NCI-H69 (cell line): ENCODE measurements at regions not wholly inside any gene's neighbourhood (a gene's known extent, or its start where the extent isn't known, plus 50 kb on each side); places are given as distances from the start of the nearest gene placed in this dataset.

Source experiments
- DNase-seq: peaks from one replicate; lab custom pipeline; 2025; lab: John Stamatoyannopoulos, UW

DNA sequence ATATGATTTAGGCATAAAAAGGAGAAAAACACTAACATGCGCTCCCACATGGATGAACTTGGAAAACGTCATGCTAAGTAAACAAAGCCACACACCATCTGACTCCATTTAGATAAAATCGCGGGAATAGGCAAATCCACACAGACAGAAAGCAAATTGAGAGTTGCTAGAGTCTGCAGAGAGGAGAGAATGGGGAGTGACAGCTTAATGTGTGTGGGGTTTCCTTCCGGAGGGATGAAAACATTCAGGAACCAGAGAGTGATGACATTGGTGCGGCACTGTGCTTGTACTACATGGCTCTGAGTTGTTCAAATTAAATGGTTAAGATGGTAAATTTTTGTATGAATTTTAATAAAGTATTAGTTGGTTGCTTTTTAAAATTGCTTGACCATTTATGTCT, 482.9 kb upstream of the AKR1E2 start:
- DNase-seq, result no peak

DNA sequence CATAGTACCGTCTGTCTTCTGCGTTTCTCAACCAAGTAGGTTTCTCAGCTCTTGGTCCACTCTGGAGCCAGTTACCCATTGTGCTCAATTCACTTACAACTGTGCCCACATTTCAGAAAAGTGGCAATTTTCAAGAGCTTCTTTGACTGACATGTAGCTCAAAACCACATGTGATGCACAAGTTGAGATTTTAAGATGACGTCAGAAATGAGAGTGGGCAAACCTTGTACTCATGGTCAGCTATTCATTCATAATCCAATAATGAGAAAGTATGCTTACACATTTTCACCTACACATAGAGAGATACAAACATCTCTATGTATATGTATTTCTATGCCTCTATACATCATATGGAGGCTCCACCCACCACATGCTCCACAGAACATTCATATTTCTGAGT, 487.2 kb upstream of the AKR1E2 start:
- no peak for DNase-seq

DNA sequence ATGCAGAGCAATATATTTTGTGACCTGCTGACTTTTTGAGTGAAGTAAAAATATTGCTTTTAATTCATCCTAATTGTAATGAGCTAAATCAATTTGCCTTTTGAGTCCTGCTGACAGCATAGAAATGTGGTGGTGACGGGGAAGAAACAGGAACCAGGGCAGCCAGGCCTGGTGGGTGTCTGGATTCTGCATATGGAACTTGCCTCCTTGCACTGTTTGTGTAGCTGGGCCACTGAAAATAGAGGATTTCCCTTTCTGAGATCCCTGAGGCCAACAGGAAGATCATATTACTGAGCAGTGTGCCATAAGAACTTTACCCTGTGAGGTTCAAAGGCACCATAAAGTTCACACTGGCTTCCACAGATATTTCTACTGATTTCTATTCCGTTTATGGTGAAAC, 488.4 kb upstream of the AKR1E2 start:
- no peak for DNase-seq

DNA sequence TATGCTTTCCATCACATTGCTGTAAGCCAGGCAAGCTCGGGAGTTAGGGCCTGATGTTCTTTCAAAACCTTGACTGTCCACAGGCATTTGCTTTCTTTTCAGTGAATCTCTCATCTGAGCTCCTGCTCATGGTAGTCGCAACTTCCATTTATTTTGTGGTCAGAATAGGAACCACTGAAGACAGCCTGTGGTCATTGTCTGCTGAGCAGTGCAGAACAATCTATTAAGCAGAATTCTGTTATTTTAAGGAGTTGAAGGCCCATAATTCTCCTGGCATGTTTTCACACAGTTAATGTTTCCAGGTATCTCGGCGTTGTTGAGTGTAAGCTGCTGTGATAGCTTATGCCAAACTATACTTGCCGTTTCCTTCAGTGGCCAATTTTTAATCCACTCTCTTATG, 491.1 kb upstream of the AKR1E2 start:
- no peak for DNase-seq

DNA sequence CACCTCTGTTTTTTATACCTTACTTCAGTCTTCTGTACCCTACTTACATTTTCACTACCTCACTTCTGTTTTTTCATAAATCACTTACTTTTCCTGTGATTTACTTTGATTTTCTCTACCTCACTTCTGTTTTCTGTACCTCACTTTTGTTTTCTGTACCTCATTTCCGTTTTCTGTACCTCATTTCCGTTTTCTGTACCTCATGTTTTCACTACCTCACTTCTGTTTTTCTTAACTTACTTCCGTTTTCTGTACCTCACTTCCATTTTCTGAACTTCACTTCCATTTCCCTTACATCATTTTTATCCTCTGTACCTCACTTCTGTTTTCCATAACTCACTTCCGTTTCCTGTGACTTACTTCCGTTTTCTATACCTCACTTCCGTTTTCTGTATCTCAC, 492.0 kb upstream of the AKR1E2 start:
- no peak for DNase-seq

DNA sequence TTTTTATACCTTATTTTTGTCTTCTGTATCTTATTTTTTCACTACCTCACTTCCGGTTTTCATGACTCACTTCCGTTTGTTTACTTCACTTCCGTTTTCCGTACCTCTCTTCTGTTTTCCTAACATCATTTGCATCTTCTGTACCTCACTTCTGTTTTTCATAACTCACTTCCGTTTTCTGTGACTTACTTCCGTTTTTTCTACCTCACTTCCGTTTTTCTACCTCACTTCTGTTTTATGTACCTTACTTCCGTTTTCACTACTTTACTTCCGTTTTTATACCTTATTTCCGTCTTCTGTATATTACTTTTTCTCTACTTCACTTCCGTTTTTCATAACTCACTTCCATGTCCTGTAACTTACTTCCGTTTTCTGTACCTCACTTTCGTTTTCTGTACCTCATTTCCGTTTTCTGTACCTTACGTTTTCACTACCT, 492.5 kb upstream of the AKR1E2 start:
- DNase-seq, result no peak

DNA sequence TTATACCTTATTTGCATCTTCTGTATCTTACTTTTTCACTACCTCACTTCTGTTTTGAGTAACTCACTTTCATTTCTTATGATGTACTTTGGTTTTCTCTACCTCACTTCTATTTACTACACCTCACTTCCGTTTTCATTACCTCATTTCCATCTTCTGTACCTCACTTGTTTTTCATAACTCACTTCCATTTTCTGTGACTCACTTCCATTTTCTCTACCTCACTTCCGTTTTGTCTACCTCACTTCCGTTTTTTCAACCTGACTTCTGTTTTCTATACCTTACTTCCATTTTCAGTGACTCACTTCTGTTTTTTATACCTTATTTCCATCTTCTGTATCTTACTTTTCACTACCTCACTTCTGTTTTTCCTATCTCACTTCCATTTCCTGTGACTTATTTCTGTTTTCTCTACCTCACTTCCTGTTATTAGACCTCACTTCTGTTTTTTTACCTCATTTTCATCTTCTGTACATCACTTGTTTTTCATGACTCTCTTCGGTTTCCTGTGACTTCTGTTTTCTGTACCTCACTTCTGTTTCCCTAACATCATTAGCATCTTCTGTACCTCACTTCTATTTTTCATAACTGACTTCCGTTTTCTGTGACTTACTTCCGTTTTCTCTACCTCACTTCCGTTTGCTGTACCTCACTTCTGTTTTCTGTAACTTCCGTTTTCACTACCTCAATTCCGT, 493.1 kb upstream of the AKR1E2 start:
- DNase-seq, result no peak

DNA sequence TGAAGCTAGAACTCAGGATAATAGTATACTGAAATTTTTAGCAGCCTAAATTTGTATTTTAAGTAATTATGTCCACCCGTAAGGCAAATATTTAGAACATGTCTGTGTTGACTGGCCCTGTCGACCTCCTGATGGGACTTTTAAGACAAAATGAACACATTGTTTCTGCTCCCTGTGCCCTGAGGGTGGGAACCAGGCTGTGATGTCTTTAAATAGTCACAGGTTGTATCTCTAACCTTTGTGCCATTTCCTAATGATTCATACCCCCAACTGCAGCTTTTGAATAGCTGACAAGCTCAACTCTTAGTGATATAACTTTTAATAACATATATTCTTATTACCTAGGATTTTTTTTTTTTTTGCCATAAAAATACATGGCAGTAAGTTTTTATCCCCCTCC, 494.9 kb upstream of the AKR1E2 start:
- DNase-seq, result peak; percentile 12

DNA sequence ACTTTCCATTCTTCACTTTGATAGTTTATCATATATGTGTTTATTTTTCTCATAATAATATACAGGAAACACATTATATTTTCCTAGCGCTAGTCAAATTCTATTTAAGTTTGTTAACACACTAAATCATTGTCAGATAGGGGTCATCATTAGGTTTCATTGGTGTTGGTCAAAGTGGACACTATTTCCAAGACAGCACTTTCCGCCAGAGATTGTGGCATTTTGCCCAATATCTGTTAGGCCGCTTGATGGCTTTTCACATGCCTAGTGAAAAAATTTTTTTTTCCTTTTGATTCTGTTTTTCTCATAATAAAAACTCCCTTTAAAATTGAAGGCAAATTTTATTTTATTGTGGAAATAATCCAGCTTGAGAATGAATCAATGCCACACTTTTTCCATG, 495.4 kb upstream of the AKR1E2 start:
- DNase-seq, result no peak

DNA sequence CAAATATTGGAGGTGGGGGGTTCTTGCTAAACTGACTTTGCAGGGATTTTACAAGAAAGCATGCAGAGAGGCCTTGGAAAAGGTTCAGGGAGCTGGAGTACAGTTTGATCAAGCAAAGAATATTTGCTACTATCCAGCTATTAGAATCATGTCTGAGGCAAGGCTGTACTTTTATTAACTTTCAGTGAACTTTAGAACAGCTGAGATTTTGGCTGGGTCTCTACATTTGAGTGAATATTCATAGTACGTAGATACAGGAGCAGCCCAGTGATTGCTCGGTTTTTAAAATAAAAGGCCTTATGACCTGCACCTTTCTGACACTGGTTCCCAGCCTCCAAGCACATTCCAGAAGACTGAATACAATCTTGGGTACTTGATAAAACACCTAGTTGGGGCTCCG, 496.8 kb upstream of the AKR1E2 start:
- DNase-seq, result no peak

DNA sequence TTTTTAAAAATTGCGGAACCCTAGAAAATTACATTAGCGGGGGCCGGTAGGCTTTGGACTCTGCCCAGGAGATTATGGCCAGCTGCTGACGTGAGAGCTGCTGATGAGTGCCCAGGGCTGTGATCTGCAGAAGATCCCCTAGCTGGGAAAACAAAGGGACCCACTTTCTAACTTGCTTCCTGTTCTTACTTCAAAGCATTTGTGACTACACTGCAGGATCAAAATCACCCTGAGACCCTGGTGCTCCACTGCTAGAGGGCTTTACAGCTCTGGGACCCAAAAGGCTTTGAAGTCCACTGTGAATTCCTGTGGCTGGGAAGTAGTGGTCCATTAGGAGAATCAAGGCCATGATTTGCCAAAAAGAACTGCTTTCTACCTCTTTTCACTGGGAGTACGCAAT, 499.4 kb upstream of the AKR1E2 start:
- DNase-seq, result no peak

DNA sequence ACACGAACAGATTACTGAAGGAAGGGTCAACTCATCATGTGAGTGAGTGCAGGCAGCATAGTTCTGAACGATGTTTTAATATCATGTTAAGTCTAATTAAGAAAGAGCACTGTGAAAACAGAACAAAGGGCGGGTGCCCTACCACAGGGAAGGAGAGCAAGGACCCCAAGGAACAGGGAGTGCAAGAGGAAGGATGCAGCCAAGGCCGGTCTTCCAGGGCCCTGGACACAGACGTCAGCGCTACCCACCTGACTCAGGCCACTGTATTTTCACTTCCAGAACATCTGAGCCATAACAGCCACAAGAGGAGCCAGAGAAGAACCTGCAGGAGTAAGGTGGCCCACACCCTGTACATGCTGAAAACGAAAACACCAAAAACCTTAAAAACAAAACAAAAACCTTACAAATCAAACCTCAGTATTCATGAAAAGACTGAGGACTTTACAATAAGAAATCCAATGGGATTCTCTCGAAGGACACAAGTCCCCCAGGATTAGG, 506.1 kb upstream of the AKR1E2 start:
- DNase-seq, result no peak

DNA sequence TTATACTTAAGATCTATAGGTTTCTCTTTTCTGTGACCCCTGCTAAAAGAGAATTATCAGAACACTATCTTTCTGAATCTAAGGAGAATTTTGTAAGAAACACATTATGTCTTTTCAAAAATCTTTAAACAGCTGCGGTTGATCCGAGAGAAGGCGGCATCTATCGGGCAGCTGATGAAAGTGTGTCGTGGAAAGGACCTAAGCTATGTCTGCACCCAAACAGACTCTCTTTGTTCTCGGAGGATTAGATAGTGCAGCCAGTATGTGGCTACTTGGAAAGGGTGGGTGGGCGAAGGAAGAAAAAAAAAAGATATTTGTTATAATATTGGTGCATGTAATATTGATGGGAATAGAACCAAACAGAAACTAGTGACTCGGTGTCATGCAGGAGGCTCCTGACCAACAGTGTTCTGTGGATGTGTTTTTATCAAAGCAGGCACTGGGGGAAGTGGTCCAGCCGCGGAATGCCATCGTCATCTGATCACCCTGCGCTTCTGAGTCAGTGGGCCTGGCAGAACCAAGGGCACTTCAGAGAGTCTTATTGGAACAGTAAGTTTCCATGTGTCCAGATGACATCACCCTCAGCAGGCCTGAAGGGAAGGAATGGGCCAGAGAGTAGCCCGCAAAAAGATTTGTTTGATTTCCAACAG, 509.7 kb upstream of the AKR1E2 start:
- no peak for DNase-seq

DNA sequence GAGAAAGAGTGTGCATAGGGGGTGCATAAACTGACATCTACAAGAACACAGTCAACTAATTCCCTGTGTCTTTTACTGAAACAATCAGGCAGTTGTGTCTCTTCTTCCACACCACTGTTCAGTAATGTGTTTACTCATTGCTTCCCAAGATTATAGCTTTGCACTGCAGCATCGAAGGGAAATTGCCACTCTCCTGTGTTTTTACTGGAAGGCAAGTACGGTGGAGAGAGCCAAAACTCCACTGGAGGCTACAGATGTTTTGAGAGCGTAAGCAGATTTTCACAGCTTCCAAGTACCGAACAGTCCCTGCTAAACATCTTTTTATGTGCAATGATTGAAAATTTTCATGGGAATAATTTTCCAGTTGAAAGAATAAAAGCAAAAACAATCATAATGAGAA, 510.5 kb upstream of the AKR1E2 start:
- DNase-seq, result no peak

DNA sequence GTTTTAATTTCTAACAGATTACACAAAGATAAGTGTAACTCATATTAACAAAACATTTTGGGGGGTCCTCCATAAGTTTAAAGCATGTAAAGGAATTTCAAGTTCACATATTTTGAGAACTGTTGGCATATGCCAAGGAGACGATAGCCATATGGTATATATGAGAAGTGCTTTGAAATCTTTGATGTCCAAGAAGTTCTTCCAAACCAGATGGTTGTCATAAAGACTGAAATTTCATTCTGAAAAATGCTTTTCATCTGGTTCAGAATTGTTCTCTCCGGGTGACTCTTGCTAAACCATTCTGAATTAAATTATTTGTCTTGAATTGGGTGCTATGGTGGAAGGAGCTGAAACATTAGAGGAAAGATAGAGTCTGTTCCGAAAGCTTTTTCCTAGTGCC, 513.0 kb upstream of the AKR1E2 start:
- no peak for DNase-seq

DNA sequence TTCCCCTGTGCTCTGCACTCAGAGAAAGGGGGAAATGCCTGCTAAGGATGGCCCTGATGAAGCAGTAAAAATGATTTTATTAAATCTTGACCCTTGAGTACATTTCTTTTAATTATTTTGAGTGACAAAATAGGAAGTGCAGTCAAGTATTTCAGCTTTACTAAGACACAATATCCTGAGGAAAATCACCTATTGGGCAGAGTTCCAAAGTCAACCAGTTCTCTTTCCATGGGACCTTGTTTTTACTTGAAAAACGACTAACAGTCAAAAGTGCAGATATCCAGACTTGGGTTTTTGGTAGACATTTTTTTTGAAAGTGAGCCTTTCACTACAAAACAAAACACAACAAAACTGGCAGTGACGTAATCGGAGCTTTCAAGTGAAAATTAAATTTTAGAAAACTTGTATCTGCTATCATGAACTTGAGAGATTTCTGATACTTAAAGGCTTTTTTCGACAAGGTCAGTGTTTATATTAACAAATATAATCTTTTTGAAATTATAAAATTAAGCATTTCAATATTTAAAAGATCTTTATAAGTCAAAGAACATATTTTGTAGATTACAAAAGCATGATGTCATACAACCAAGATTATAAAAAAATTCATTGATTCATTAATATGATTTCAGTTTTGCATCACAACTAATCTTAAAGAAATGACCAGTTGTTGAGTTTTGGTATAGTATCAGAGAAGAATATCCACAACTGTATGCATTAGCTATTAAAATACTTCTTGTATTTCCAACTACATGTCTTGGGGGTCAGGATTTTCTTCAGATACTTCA, 513.8 kb upstream of the AKR1E2 start:
- DNase-seq, result no peak

DNA sequence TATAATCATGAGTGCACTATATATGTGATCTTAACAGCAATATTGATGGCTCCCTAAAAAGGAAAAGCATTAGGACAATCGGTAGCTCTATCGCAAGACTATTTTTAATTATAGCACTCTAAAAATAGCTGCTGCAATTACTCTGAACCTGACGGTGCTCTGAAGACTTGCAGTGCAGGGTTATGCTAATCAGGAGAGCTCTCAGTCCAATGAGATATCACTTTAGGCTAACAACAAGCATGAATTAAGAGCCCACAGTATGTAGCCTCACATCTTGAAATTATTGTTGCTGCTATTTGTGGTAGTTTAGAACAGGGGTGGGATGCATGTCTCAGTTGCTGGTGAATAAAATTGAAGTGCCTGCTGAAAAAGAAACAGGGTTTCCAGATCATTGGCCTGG, 515.8 kb upstream of the AKR1E2 start:
- DNase-seq, result no peak

DNA sequence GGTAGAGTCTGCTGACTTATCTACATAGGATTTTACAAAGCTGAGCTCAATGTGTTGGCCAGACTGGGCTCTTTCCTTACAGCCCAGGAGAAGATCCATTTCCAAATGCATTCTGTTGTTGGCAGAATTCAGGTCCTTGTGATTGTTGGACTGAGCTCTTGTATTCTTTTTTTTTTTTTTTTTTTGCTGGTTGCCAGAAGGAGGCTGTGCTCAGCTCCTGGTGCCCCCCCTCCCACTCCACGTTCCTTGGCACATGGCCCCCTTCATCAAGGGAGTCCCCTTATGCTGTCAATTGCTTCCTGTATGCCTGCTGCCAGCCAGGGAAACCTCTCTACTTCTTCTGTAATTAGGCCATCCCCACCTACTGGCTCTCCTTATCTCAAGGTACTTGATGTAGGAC, 518.1 kb upstream of the AKR1E2 start:
- no peak for DNase-seq

DNA sequence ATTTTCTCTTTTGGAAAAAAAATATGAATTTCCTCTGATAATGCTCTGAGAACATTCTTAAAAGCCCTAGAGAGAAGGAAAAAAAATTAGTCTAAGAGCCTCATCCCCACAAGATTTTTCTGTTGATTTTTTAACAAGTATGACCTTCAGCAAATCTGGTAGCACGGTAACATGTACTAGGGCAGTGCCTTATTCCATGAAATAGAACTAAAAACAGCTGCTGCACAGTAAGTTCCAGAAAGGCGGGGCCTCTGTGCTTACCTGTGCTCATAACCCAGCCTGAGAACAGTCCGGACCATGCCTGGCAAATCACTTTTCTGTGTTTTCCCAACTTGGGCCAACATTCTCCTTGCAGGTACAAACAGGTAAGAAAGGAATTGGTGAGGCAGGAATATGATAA, 519.1 kb upstream of the AKR1E2 start:
- DNase-seq, result no peak

DNA sequence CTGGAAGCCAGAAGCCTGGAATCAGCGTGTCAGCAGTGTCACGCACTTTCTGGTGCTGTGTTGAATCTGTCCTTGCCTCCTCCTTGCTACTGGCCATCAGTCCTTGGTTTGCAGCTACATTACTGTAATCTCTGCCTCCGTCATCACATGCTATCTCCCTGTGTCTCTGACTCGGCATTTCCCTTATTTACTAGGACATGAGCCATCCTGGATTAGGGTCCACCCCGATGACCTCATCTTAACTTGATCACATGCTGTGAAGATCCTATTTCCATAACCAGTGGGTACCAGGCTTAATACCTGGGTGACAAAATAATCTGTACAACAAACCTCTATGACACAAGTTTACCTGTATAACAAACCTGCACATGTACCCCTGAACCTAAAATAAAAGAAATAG, 518.0 kb upstream of the KLF6 start:
- no peak for DNase-seq

DNA sequence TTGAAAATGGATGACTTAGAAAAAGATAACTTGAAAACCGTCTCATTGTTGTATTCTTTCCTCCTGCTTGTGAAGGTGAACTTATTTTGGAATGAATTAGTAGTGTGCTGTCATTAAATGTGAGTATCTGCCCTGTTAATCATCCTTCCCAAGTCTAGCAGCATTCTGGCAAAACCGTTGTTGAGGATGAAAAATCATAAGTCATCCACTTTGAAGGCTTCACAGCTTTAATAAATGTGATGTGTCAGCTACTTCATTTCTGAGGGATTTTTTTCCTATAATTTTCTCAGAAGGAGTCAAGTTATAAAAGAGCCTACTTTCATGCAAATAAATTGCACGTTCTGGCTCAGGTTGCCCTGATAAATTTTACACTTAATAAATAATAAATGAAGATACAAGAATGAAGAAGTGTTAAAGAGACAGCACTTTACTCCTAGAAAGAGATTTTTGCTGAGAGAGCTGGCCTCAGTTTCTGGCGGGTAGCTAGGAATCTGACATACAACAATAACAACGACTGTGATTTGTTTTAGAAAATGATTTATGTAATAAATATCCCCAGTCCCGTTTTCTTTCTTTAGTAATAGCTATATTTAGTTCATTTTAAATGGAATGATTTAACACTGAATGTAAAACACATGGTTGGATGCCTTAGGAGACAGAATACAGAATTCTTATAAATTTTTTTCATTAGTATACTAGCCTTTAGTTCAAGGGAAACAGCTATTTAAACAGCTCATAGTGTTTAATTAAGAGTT, 516.5 kb upstream of the KLF6 start:
- DNase-seq, result no peak

DNA sequence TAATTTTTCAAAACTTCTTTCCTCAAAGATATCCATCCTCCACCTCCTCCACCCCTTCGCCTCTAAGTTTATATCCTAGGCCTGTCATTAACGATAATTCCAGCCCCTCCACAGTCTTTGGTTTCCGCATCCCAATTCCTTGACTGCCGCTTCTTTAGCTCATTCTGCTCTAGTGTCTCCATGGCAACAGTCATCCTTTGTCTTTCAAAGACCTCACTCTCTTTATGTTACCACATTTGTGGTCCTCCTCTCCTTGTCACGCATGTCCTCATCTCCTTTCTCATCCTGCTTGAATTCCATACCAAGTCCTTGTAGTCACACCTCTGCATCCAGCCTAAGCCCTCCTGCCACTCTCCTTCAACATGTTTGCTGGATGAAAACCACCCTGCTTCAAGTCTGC, 511.2 kb upstream of the KLF6 start:
- no peak for DNase-seq
